GM18511 (cell line): ENCODE measurements at regions not wholly inside any gene's neighbourhood (a gene's known extent, or its start where the extent isn't known, plus 50 kb on each side); places are given as distances from the start of the nearest gene placed in this dataset.

Source experiments
- ATAC-seq: cut with Tn5 transposase; IDR thresholded peaks from one replicate; pipeline ENCODE4 v1.9.1; 2021; ENCODE audit warnings: mild to moderate bottlenecking, moderate library complexity; ENCODE audit not compliant: unreplicated experiment

DNA sequence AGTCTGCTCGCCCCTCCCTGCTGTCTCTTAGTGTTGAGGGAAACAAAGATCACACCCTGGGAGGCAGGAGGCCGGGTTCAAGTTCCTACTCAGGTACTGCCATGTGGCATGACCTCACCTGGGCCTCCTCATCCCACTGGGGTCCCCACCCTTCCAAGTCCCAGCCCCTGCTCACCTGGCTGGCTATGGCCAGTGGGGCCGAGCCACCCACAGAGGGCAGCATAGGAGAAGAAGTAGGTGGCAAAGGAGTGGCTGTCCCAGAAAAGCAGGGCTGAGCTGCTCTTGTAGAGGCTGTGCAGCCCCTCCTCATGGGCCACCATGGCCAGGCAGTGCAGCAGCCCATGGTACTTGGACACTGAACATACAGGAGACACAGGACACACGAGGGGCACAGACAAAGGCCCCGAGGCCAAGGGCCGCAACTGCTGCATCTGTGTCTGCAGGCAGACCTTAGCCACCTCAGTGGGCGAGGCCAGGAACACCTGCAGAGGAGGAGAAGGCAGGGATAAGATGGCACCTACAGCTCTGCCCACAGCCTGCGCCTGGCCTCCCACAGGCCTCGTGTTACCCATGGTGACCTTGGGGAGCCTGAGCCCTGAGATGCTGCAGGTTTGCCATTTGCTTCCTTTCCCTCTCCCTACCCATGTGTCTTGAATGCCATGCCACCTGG is 50.6 kb upstream of the MPEG1 start:
- no peak for ATAC-seq
